Rectal smooth muscle tissue (tissue), 1 donor: ENCODE measurements at regions not wholly inside any gene's neighbourhood (a gene's known extent, or its start where the extent isn't known, plus 50 kb on each side); places are given as distances from the start of the nearest gene placed in this dataset.
"Not testable (repeated sequence)": the region's sequence is repeated elsewhere in the genome, so short reads cannot be mapped to it uniquely, and the experiment has no call there.

Experiments used
- H3K27ac ChIP-seq: one replicate; pipeline ENCODE4 v1.7.0; 2013; ENCODE audit warnings: low read depth, low read length, inconsistent platforms
- H3K27me3 ChIP-seq: one replicate; pipeline ENCODE4 v1.7.0; 2013; ENCODE audit warnings: low read length; ENCODE audit not compliant: control insufficient read depth, insufficient read depth
- H3K36me3 ChIP-seq: one replicate; pipeline ENCODE4 v1.7.0; 2013; ENCODE audit warnings: low read length; ENCODE audit not compliant: control insufficient read depth, insufficient read depth
- H3K4me1 ChIP-seq: one replicate; pipeline ENCODE4 v1.7.0; 2013; ENCODE audit warnings: low read length; ENCODE audit not compliant: control insufficient read depth, insufficient read depth
- H3K4me3 ChIP-seq: one replicate; pipeline ENCODE4 v1.7.0; 2013; ENCODE audit warnings: low read length
- H3K9ac ChIP-seq: one replicate; pipeline ENCODE4 v1.7.0; 2013; ENCODE audit warnings: low read length

DNA sequence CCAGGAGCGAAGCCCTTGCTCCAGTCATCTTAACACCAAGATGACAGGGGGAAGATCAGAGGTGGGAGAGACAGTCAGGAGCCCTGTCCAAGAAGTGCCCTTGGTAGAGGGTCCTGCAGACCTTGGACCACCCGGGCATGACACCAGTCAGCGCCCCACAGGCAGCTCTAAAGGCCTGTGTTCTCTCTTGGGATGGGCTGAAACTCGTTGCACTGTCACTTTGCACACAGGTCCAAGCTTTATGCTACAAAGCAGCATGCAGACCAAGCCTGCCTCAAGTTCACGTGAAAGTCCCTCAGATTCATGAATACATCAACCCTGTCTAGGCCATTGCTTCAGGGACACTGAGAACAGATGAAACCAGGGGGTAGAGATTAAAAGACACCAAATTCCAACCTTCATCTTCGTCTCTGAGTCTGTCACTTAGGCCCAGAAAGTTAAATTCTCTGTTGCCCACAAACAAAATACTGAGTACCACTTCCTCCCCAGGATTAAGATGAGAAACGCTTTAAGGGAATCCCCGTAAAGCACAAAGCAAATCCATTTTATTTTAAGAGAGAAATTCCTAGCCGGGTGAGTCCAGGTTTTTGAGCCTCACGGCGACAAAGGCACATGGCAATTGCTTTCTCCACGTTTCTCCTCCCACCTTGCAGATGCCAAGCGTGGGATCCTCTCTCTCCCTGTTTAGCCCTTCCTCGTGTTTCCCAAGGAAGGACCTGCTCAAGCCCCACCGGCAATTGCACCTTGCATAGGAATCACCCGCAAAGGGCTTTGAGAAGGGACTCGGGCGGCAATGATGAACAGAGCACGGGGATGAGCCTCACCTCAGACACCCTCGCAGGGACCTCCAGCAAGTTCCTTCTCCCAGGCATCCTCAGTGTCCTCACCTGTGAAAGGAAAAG is 75.0 kb upstream of the ID2 start:
- H3K9ac ChIP-seq = no peak overlapping the region
- no peaks in the 10 kb centered on the region for H3K27me3 ChIP-seq
- H3K27ac ChIP-seq = no peak overlapping the region
- no peaks in the 10 kb centered on the region for H3K4me1 ChIP-seq
- no peaks in the 10 kb centered on the region for H3K36me3 ChIP-seq
- H3K4me3 ChIP-seq = no peak overlapping the region

DNA sequence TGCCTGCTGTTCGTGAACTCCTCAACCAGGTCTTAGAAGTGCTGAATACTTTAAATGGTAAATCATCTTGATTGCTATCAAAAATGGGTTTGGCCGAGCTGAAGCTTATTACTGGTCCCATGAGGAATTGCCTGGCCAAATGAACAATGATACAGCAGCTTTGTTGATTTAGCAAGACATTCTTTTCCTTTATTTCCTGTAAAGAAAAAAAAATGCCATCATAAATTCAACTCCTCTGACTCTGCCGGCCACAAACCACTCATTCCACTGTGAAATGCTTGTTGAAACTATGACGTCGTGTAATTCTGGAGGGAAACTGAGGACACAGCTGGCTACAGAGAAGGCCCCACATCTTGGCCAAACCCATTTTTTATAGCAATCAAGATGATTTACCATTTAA is 74.2 kb upstream of the ID2 start:
- Histone ChIP-seq H3K36me3 (no peaks in the 10 kb centered on the region), H3K27ac (no peak overlapping the region), H3K4me3 (no peak overlapping the region), H3K4me1 (no peaks in the 10 kb centered on the region), H3K27me3 (no peaks in the 10 kb centered on the region), H3K9ac (no peak overlapping the region)

DNA sequence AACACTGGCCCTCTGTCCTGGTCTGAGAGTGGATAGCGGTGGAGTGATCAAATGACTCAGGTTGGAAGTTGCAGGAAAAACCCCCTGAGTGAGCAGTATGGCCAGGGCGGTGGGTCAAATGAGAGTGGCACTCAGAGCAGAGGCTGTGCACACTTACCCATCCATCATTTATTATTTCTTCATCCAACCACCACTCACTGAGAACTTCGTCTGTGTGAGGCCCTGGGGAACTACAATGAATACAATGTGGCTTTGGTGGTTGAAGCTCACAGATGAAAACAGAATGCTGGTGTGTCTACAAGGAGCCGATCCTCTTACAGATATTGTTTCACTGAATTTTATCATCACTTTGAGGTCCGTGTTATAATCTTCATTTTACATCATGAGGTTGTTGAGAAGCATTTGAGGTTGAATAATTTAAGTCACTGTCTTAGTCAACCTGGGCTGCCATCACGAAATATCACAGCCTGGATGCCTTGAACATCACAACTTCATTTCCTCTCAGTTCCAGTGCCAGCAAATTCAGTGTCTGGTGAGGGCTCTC is 73.4 kb upstream of the ID2 start:
- Histone ChIP-seq H3K27ac (no peak overlapping the region), H3K9ac (no peak overlapping the region), H3K36me3 (no peaks in the 10 kb centered on the region), H3K27me3 (no peaks in the 10 kb centered on the region), H3K4me1 (no peaks in the 10 kb centered on the region), H3K4me3 (no peak overlapping the region)

DNA sequence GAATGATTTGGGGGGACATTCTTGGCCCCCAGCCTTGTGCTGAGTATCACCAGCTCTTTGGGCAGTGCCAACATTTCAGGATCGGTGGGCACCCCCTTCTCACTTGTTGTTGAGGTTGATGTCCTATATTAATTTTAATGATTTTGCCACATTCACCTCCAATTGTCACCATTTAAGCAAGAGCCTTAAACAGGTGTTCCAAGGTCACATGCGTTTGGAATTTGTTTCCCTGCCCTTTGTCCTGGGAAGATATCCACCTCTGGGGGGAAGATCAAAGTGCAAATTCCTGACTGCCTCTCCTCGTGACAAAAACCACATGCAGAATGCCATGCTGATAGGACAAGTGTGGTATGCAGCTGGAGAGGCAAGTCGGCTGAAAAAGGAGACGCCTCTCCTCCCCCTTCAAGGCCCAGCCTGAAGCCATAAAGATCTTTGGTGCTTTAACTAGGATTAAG is 72.5 kb upstream of the ID2 start:
- H3K27ac ChIP-seq = no peak overlapping the region
- no peaks in the 10 kb centered on the region for H3K27me3 ChIP-seq
- H3K36me3 ChIP-seq = no peaks in the 10 kb centered on the region
- no peaks in the 10 kb centered on the region for H3K4me1 ChIP-seq
- no peak overlapping the region for H3K9ac ChIP-seq
- no peak overlapping the region for H3K4me3 ChIP-seq

DNA sequence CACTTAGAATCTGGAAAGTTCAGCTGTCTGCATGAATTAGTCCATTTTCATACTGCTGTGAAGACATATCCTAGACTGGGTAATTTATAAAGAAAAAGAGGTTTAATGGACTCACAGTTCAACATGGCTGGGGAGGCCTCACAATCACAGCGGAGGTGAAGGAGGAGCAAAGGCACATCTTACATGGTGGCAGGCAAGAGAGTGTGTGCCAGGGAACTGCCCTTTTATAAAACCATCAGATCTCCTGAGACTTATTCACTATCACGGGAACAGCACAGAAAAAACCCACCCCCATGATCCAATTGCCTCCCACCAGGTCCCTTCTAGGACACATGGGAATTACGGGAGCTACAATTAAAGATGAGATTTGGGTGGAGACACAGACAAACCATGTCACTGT is 71.1 kb upstream of the ID2 start:
- H3K9ac ChIP-seq, H3K27me3 ChIP-seq, H3K4me1 ChIP-seq, H3K27ac ChIP-seq, H3K36me3 ChIP-seq, H3K4me3 ChIP-seq: not testable (repeated sequence)

DNA sequence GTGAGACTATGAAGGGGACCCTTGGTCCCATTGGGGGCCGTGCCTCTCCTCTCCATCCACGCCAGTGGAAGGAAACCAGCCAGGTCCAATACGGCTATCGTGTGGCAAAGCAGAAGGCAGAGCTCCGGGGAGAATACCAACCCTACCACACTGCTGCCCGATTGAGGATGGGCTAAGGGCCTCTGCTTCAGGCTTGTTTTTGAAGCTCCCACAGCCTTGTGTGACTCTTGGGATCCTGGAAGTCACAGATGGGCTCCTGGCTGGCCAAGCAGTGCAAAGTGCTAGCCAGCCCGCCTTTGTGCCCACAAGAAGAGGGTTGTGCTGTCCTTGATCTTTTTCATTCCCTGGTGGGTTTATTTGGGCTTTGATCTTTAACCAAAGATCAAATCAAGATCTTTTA is 70.6 kb upstream of the ID2 start:
- no peak overlapping the region for H3K27ac ChIP-seq
- H3K36me3 ChIP-seq = no peaks in the 10 kb centered on the region
- H3K27me3 ChIP-seq = no peaks in the 10 kb centered on the region
- no peak overlapping the region for H3K9ac ChIP-seq
- no peaks in the 10 kb centered on the region for H3K4me1 ChIP-seq
- no peak overlapping the region for H3K4me3 ChIP-seq

DNA sequence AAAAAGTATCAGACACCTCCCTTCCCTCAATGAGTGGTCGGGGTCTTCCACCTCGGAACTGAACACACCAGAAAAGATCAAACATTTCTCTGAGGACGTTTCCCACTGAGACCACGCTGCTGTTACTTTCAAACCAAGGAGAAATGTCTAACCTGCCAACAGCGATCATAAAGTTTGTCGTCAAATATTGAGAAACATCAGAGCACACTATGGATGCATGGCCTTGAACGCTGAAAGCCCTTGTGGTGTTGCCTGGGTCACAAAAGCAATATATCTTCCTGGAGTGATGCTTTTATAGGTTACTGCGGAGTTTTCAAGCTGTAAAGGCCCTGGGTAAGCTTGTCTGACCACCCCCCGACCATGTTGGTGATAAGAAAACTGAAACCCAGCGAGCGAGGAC is 70.2 kb upstream of the ID2 start:
- H3K27ac ChIP-seq = no peak overlapping the region

DNA sequence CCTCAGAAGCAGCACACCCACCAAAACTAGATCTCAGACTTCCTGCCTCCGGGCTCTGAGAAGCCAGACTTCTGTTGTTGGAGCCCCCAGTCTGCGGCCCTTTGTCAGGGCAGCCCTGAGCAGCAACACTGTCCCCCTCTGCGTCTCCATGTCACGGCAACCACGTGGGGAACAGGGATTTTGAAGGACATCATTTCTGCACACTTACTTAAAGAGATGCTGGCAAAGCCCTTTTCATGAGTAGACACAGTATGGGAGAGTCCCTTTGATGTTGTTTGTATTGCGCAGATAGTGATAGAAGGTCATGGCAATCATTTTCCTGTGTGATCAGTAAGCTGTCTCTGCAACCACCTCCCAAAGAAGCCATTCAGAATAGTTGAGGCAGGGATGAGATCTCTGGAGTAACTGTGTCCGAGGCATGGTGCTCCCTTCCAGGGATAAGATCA is 69.1 kb upstream of the ID2 start:
- Histone ChIP-seq H3K4me1 (no peaks in the 10 kb centered on the region), H3K27me3 (no peaks in the 10 kb centered on the region), H3K4me3 (no peak overlapping the region), H3K9ac (no peak overlapping the region), H3K27ac (no peak overlapping the region), H3K36me3 (no peaks in the 10 kb centered on the region)

More for the DNA sequence above, 70.2 kb upstream of the ID2 start:
- no peaks in the 10 kb centered on the region for H3K4me1 ChIP-seq
- no peaks in the 10 kb centered on the region for H3K27me3 ChIP-seq
- no peak overlapping the region for H3K4me3 ChIP-seq
- H3K36me3 ChIP-seq = no peaks in the 10 kb centered on the region
- no peak overlapping the region for H3K9ac ChIP-seq

DNA sequence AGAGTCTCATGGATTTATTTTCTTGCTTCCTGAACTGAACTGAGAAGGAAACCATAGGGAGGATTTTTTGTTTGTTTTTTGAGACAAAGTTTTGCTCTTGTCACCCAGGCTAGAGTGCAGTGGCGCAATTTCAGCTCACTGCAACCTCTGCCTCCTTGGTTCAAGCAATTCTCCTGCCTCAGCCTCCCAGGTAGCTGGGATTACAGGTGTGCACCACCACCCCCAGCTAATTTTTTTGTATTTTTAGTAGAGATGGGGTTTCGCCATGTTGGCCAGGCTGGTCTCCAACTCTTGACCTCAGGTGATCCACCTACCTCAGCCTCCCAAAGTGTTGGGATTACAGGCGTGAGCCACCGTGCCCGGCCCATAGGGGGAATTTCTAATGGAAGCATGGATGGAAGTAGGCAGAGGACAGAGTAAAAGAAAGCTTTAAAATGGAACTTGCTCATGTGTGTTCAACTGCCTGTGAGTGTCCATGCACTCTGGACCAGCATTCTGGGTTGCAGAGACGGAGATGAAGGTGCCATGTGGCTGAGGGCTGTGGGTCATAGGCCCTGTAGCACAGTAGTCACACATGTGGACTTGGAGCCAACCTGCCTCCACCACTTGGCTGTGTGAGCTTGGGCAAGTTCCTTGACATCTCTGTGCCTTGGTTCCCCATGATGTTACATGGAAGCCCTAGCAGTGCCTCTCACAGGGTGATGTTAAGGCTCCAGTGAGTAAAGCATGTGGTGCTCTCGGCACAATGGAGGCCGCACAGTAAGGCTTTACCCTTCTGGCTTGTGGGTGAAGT is 68.5 kb upstream of the ID2 start:
- not testable (repeated sequence) for H3K4me3 ChIP-seq, H3K36me3 ChIP-seq, H3K4me1 ChIP-seq, H3K27ac ChIP-seq, H3K27me3 ChIP-seq, H3K9ac ChIP-seq

DNA sequence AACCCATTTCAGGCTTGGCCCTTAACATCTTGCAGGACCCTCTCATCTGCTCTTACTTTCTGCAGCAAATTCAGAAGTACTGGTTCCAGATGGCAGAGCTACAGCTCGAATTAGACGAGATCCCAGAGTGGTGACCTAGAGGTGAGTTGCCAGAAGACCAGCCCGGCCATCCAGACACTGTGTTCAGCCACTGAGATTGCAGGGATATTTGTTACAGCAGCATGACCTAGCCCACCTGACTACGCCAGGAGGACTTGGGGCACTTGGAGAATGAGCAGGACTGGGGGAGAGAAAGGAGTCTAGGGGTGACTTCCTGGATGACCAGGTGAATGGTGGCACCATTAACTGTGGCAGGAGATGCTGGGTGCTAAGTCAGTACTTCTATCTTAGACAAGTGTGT is 67.2 kb upstream of the ID2 start:
- H3K27me3 ChIP-seq = no peaks in the 10 kb centered on the region
- H3K27ac ChIP-seq = no peak overlapping the region
- H3K4me1 ChIP-seq = no peaks in the 10 kb centered on the region
- H3K9ac ChIP-seq = no peak overlapping the region
- H3K36me3 ChIP-seq = no peaks in the 10 kb centered on the region
- H3K4me3 ChIP-seq = no peak overlapping the region

DNA sequence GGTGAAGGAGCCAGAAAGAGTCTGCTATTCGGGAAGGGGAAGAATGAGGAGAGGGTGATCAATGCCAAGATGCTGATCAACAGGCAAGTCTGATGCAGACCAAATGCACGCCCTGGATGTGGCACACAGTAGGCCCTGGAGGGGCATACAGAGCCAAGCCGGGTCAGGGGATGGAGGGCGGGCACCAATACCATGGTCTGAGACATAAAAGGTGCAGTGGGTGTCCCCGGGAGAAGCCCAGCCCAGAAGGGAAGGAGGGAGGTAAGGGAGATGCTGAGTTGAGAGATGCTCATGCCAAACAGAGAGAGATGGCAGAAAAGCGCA is 66.6 kb upstream of the ID2 start:
- Histone ChIP-seq H3K27ac (no peak overlapping the region), H3K4me1 (no peaks in the 10 kb centered on the region), H3K36me3 (no peaks in the 10 kb centered on the region), H3K4me3 (no peak overlapping the region), H3K9ac (no peak overlapping the region), H3K27me3 (no peaks in the 10 kb centered on the region)

DNA sequence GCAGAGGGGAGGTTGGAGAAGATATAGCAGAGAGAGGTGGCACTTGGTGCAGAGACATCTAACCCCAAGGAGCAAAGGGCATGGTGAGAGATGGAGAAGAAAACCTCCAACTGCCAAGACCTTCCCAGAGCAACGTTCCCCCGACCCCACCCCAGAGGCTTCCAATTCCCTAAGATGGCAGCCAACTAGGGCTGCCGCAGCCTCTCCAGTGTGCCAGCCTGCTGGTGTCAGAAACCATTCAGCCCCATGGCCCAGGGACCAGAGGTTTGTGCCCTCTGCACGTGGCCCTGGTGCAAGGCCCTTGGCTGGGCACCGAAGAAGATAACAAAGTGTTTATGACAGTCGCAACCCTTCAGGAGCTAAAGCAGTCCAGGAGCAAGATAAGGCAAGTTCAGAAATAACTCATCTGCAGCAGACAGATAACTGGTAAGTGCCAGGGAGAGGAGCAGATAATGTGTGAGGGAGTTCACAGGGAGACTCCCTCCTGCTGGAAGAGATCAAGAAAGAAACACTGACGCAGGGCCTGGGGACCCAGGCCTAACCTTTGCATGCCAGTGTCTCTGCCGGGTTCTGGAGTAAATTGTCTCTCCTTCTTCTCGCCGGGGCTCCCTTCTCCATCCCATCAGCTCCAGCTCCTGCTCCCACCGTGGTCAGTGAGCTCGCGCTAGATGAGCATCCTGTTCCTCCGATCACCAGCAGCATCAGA is 66.1 kb upstream of the ID2 start:
- no peak overlapping the region for H3K27ac ChIP-seq
- H3K4me3 ChIP-seq = no peak overlapping the region
- H3K27me3 ChIP-seq = no peaks in the 10 kb centered on the region
- no peak overlapping the region for H3K9ac ChIP-seq
- no peaks in the 10 kb centered on the region for H3K36me3 ChIP-seq
- H3K4me1 ChIP-seq = no peaks in the 10 kb centered on the region
